T-cell (primary cell): ENCODE measurements at regions not wholly inside any gene's neighbourhood (a gene's known extent, or its start where the extent isn't known, plus 50 kb on each side); places are given as distances from the start of the nearest gene placed in this dataset.

Experiments
- ATAC-seq, 4 experiments: fragments of 200-7000 bp in 3 of 4; fragments of 150-1000 bp in 1 of 4; cut with Tn5 transposase; replicated peaks in 1 of 4; 1 replicate in 3 of 4; 2 replicates in 1 of 4; pipeline ENCODE4 v1.10.0; 2021; ENCODE audit warnings: moderate library complexity in 3 of 4, mild to moderate bottlenecking in 2 of 4, moderate number of reproducible peaks in 1 of 4
- CTCF ChIA-PET, 2 donors: fragments of 300-600 bp; sonication (Branson Sonifier 250); formaldehyde crosslinking; loops; one replicate each; lab custom pipeline; 2022; ENCODE audit warnings: antibody characterized with exemption in 2 of 2; lab: Charles Lee
- POLR2A ChIA-PET, 2 donors: fragments of 300-600 bp; sonication (Branson Sonifier 250); formaldehyde crosslinking; loops; one replicate each; lab custom pipeline; 2022; ENCODE audit warnings: antibody characterized with exemption in 2 of 2; lab: Charles Lee
- DNase-seq, 35 experiments: peaks; one replicate each; pipeline versions ENCODE4 v3.0.0 to v3.0.0-alpha.2; 2013 to 2023
- H3K27ac ChIP-seq: one replicate; pipeline ENCODE4 v1.5.1; 2013; ENCODE audit warnings: low read length
- H3K27me3 ChIP-seq, 2 experiments: replicated peaks in 1 of 2; 1 replicate in 1 of 2; 2 replicates in 1 of 2; pipeline versions ENCODE4 v1.6.1 to v1.7.0; 2013; ENCODE audit warnings: low read length in 1 of 2, mixed read lengths in 1 of 2; ENCODE audit not compliant: control insufficient read depth in 2 of 2, insufficient read depth in 2 of 2; ENCODE audit errors: extremely low read depth in 1 of 2
- H3K36me3 ChIP-seq, 2 donors: 1 replicate in 1 of 2; 2 replicates in 1 of 2; pipeline versions ENCODE4 v1.6.1 to v1.7.0; 2013; ENCODE audit warnings: low read length in 1 of 2; ENCODE audit not compliant: control insufficient read depth in 2 of 2, insufficient read depth in 1 of 2; ENCODE audit errors: extremely low read depth in 1 of 2
- H3K4me1 ChIP-seq, 2 experiments: 1 replicate in 1 of 2; 2 replicates in 1 of 2; pipeline versions ENCODE4 v1.6.1 to v1.7.0; 2013; ENCODE audit warnings: low read length in 2 of 2, mixed read lengths in 1 of 2; ENCODE audit not compliant: insufficient read depth in 2 of 2, control insufficient read depth in 1 of 2; ENCODE audit errors: extremely low read depth in 1 of 2
- H3K4me3 ChIP-seq, 2 donors: 1 replicate in 1 of 2; 2 replicates in 1 of 2; pipeline versions ENCODE4 v1.5.1 to v1.7.0; 2013; ENCODE audit warnings: mild to moderate bottlenecking in 2 of 2, low read length in 1 of 2, moderate library complexity in 1 of 2; ENCODE audit not compliant: control insufficient read depth in 1 of 2; ENCODE audit errors: extremely low read depth in 1 of 2
- H3K9me3 ChIP-seq: 2 replicates; pipeline ENCODE4 v1.7.0; 2013
- H3K27ac Mint-ChIP-seq, 2 donors: one replicate each; pipeline ENCODE4 v1.8.0; 2020 to 2021; ENCODE audit warnings: mild to moderate bottlenecking in 2 of 2, mixed read lengths in 2 of 2
- H3K27me3 Mint-ChIP-seq, 2 donors: one replicate each; pipeline ENCODE4 v1.8.0; 2021 to 2022; ENCODE audit warnings: mixed read lengths in 2 of 2
- H3K36me3 Mint-ChIP-seq: one replicate; pipeline ENCODE4 v1.8.0; 2021; ENCODE audit warnings: mixed read lengths
- H3K4me1 Mint-ChIP-seq, 3 donors: one replicate each; pipeline ENCODE4 v1.8.0; 2020 to 2022; ENCODE audit warnings: mixed read lengths in 3 of 3, mild to moderate bottlenecking in 1 of 3
- H3K4me3 Mint-ChIP-seq, 3 donors: one replicate each; pipeline ENCODE4 v1.8.0; 2020 to 2022; ENCODE audit warnings: mild to moderate bottlenecking in 3 of 3, mixed read lengths in 3 of 3, moderate library complexity in 3 of 3
- H3K9me3 Mint-ChIP-seq, 3 donors: one replicate each; pipeline ENCODE4 v1.8.0; 2020 to 2022; ENCODE audit warnings: mixed read lengths in 3 of 3
- WGBS: methylation state at CpG from one replicate; pipeline ENCODE4 v1.1.5; 2013; ENCODE audit warnings: missing lambda C conversion rate; ENCODE audit not compliant: insufficient coverage; 5-methylcytosine and 5-hydroxymethylcytosine counted together

- no peaks in the 10 kb centered on the region for H3K27me3 ChIP-seq
- CTCF ChIA-PET, result no interaction called here
- Mint-ChIP-seq H3K4me1 (peaks cover 0 to 3% (median 0%) of the 10 kb centered on the region in 3 donors), H3K27ac (no peak overlapping the region), H3K27me3 (peaks cover 2 to 4% of the 10 kb centered on the region in 2 donors), H3K4me3 (no peak overlapping the region), H3K36me3 (no peaks in the 10 kb centered on the region), H3K9me3 (no peaks in the 10 kb centered on the region)
- ATAC-seq (no peak), DNase-seq (no peak)
- no peak overlapping the region for H3K4me3 ChIP-seq
- no peak overlapping the region for H3K27ac ChIP-seq
- no peaks in the 10 kb centered on the region for H3K4me1 ChIP-seq
- H3K9me3 ChIP-seq, result no peaks in the 10 kb centered on the region
- 65% methylated on average over 2 of the region's 2 CpGs for WGBS
- POLR2A ChIA-PET, result no interaction called here
- H3K36me3 ChIP-seq, result no peaks in the 10 kb centered on the region
Measured at GRCh38 chr4:151603377-151603776, 157.4 kb downstream of the GATB start.

- no peaks in the 10 kb centered on the region for H3K27me3 ChIP-seq
- no peaks in the 10 kb centered on the region for H3K4me1 ChIP-seq
- no peaks in the 10 kb centered on the region for H3K36me3 ChIP-seq
- H3K27ac Mint-ChIP-seq, result no peak overlapping the region
- ChIA-PET POLR2A (no interaction called here), CTCF (interaction anchor here (0.6 to 0.7 kb wide), 2 partner anchors 766 to 775 kb away, joined by 3 read pairs; no protein-coding TSS in a partner anchor)
- no peak overlapping the region for H3K4me3 Mint-ChIP-seq
- H3K36me3 Mint-ChIP-seq, result no peaks in the 10 kb centered on the region
- peak in 1 of 35 experiments; percentile 4 for DNase-seq
- H3K27ac ChIP-seq, result no peak overlapping the region
- H3K27me3 Mint-ChIP-seq, result peaks cover 2 to 4% of the 10 kb centered on the region in 2 donors
- H3K4me3 ChIP-seq, result no peak overlapping the region
- ATAC-seq, result no peak
- 81% methylated on average over 5 of the region's 5 CpGs for WGBS
- H3K4me1 Mint-ChIP-seq, result peaks cover 0 to 3% (median 0%) of the 10 kb centered on the region in 3 donors
- H3K9me3 ChIP-seq, result no peaks in the 10 kb centered on the region
- no peaks in the 10 kb centered on the region for H3K9me3 Mint-ChIP-seq
Measured at GRCh38 chr4:151604238-151604637, 156.6 kb downstream of the GATB start.

GRCh38 chr4:151605215-151605614, 155.6 kb downstream of the GATB start:
- ATAC-seq, result no peak
- Histone ChIP-seq H3K4me1 (no peaks in the 10 kb centered on the region), H3K36me3 (no peaks in the 10 kb centered on the region), H3K4me3 (no peak overlapping the region), H3K9me3 (no peaks in the 10 kb centered on the region), H3K27me3 (no peaks in the 10 kb centered on the region), H3K27ac (no peak overlapping the region)
- ChIA-PET POLR2A (no interaction called here), CTCF (no interaction called here)
- H3K4me3 Mint-ChIP-seq, result no peak overlapping the region
- H3K4me1 Mint-ChIP-seq, result peaks cover 0 to 3% (median 0%) of the 10 kb centered on the region in 3 donors
- no peaks in the 10 kb centered on the region for H3K9me3 Mint-ChIP-seq
- WGBS, result no CpG with 5 or more reads among the region's 2 CpGs
- no peaks in the 10 kb centered on the region for H3K36me3 Mint-ChIP-seq
- no peak for DNase-seq
- no peak overlapping the region for H3K27ac Mint-ChIP-seq
- peaks cover 2 to 4% of the 10 kb centered on the region in 2 donors for H3K27me3 Mint-ChIP-seq

- H3K27ac Mint-ChIP-seq, result no peak overlapping the region
- Histone ChIP-seq H3K36me3 (no peaks in the 10 kb centered on the region), H3K9me3 (no peaks in the 10 kb centered on the region), H3K27ac (no peak overlapping the region), H3K4me3 (no peak overlapping the region), H3K27me3 (no peaks in the 10 kb centered on the region), H3K4me1 (no peaks in the 10 kb centered on the region)
- H3K27me3 Mint-ChIP-seq, result peaks cover 7 to 12% of the 10 kb centered on the region in 2 donors
- CTCF ChIA-PET, result no interaction called here
- H3K4me3 Mint-ChIP-seq, result no peak overlapping the region
- no peaks in the 10 kb centered on the region for H3K9me3 Mint-ChIP-seq
- POLR2A ChIA-PET, result no interaction called here
- DNase-seq (no peak), ATAC-seq (no peak)
- WGBS, result 29% methylated on average over 2 of the region's 5 CpGs
- H3K36me3 Mint-ChIP-seq, result no peaks in the 10 kb centered on the region
- peaks cover 0 to 3% (median 0%) of the 10 kb centered on the region in 3 donors for H3K4me1 Mint-ChIP-seq
Measured at GRCh38 chr4:151606061-151606460, 154.7 kb downstream of the GATB start.

GRCh38 chr4:151610229-151610628, 150.6 kb downstream of the GATB start:
- Histone ChIP-seq H3K4me1 (no peaks in the 10 kb centered on the region), H3K4me3 (no peak overlapping the region), H3K27me3 (no peaks in the 10 kb centered on the region), H3K36me3 (no peaks in the 10 kb centered on the region), H3K27ac (no peak overlapping the region), H3K9me3 (no peaks in the 10 kb centered on the region)
- peaks cover 6 to 9% of the 10 kb centered on the region in 2 donors for H3K27me3 Mint-ChIP-seq
- no peak overlapping the region for H3K4me3 Mint-ChIP-seq
- H3K9me3 Mint-ChIP-seq, result no peaks in the 10 kb centered on the region
- no peak for ATAC-seq
- DNase-seq, result no peak
- CTCF ChIA-PET, result no interaction called here
- POLR2A ChIA-PET, result interaction anchor here in 1 of 2 donors (0.6 kb wide), 1 partner anchor 562 kb away, joined by 3 read pairs; no protein-coding TSS in a partner anchor
- H3K27ac Mint-ChIP-seq, result no peak overlapping the region
- no peaks in the 10 kb centered on the region for H3K4me1 Mint-ChIP-seq
- no peaks in the 10 kb centered on the region for H3K36me3 Mint-ChIP-seq

- H3K4me3 ChIP-seq, result no peak overlapping the region
- H3K9me3 ChIP-seq, result no peaks in the 10 kb centered on the region
- H3K4me3 Mint-ChIP-seq, result no peak overlapping the region
- no peaks in the 10 kb centered on the region for H3K4me1 ChIP-seq
- ATAC-seq, result no peak
- ChIA-PET POLR2A (no interaction called here), CTCF (interaction anchor here in 1 of 2 donors (0.6 kb wide), 1 partner anchor 1202 kb away, joined by 3 read pairs; no protein-coding TSS in a partner anchor)
- H3K27me3 Mint-ChIP-seq, result peaks cover 6 to 9% of the 10 kb centered on the region in 2 donors
- H3K36me3 Mint-ChIP-seq, result no peaks in the 10 kb centered on the region
- H3K27ac ChIP-seq, result no peak overlapping the region
- no peak for DNase-seq
- no peaks in the 10 kb centered on the region for H3K4me1 Mint-ChIP-seq
- H3K36me3 ChIP-seq, result no peaks in the 10 kb centered on the region
- no peaks in the 10 kb centered on the region for H3K27me3 ChIP-seq
- no peaks in the 10 kb centered on the region for H3K9me3 Mint-ChIP-seq
- H3K27ac Mint-ChIP-seq, result no peak overlapping the region
Measured at GRCh38 chr4:151611960-151612359, 148.8 kb downstream of the GATB start.

- no peaks in the 10 kb centered on the region for H3K9me3 ChIP-seq
- Mint-ChIP-seq H3K36me3 (no peaks in the 10 kb centered on the region), H3K4me3 (no peak overlapping the region), H3K9me3 (no peaks in the 10 kb centered on the region), H3K4me1 (no peaks in the 10 kb centered on the region), H3K27ac (no peak overlapping the region), H3K27me3 (peaks cover 9 to 13% of the 10 kb centered on the region in 2 donors)
- H3K27ac ChIP-seq, result no peak overlapping the region
- WGBS, result no CpG with 5 or more reads among the region's 3 CpGs
- DNase-seq, result no peak
- POLR2A ChIA-PET, result no interaction called here
- ATAC-seq, result no peak
- CTCF ChIA-PET, result interaction anchor here in 1 of 2 donors (0.6 to 0.7 kb wide), 2 partner anchors 14 to 164 kb away, joined by 3 to 4 read pairs; no protein-coding TSS in a partner anchor
- no peaks in the 10 kb centered on the region for H3K36me3 ChIP-seq
- H3K4me3 ChIP-seq, result no peak overlapping the region
- no peaks in the 10 kb centered on the region for H3K27me3 ChIP-seq
- no peaks in the 10 kb centered on the region for H3K4me1 ChIP-seq
Measured at GRCh38 chr4:151613290-151613689, 147.5 kb downstream of the GATB start.
